ENCODE measurements at regions not wholly inside any gene's neighbourhood (a gene's known extent, or its start where the extent isn't known, plus 50 kb on each side); places are given as distances from the start of the nearest gene placed in this dataset.

GRCh38 chr17:71024969-71025368, 855.6 kb downstream of the KCNJ2 start:
- no peak for TF ChIP-seq CTCF (IDR thresholded peaks at IDR 0.05)
- no peak for TF ChIP-seq EP300 (IDR thresholded peaks at IDR 0.05)
- no peak for TF ChIP-seq POLR2A (IDR thresholded peaks at IDR 0.05; ENCODE audit: low read depth)
